ENCODE measurements at regions not wholly inside any gene's neighbourhood (a gene's known extent, or its start where the extent isn't known, plus 50 kb on each side); places are given as distances from the start of the nearest gene placed in this dataset.

DNA sequence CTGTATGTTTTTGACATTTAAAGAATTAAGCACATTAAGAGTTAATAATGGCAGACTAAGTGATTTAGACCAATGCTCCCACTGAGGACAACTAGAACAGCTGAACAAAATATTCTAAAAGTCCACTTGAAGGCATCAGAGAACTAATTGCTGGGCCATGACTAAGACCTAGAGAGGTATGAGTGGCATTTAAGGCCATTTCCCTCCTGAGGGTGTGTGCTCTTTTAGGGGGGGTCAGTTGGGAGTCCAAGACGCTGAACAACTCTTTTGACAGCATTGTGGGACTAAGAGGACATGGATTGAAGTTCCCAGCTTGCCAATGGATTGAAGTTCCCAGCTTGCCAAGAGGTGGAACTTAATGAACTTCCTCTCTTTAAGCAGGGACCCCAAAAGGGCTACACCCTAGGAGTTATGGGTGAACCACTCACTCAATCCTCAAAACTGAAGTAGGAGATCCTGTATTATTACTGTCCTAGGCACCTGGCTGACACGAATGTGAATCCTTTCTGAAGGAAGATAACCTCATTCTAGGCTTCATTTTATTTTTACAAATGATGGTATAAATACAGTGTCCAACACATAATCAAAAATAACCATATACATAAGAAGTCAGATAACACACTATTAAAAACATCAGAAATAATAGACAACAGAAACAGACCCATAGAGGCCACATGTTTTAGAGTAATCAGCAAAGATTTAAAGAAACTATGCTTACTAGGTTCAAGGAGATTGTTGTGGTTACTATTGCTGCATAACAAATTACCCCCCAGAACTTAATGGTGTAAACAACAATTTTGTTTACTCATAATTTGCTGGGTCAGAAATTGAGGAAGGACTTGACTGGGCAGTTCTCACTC is 175.1 kb downstream of the VEGFA start:
- TF ChIP-seq CTCF (IDR thresholded peaks at IDR 0.05) (no peak), POLR2A (IDR thresholded peaks at IDR 0.05) (no peak)
